Hepatocyte (in vitro differentiated cells): ENCODE measurements at regions not wholly inside any gene's neighbourhood (a gene's known extent, or its start where the extent isn't known, plus 50 kb on each side); places are given as distances from the start of the nearest gene placed in this dataset.

Source experiments
- DNase-seq: peaks from one replicate; pipeline ENCODE4 v3.0.0-alpha.2; 2016; ENCODE audit warnings: low spot score
- H2AFZ ChIP-seq: fragments of 200-600 bp; sonication (generic); 2 replicates; pipeline ENCODE4 v1.6.0; 2016; ENCODE audit warnings: antibody characterized with exemption, mild to moderate bottlenecking
- H3K27ac ChIP-seq: fragments of 200-600 bp; sonication (generic); 2 replicates; pipeline ENCODE4 v1.5.1; 2016; ENCODE audit warnings: mild to moderate bottlenecking
- H3K27me3 ChIP-seq: fragments of 200-600 bp; sonication (generic); 2 replicates; pipeline ENCODE4 v1.6.1; 2016
- H3K36me3 ChIP-seq: fragments of 200-600 bp; sonication (generic); replicated peaks from 2 replicates; pipeline ENCODE4 v1.5.1; 2016; ENCODE audit warnings: low read depth; ENCODE audit not compliant: insufficient read depth
- H3K4me1 ChIP-seq: fragments of 200-600 bp; sonication (generic); 2 replicates; pipeline ENCODE4 v1.5.1; 2016; ENCODE audit warnings: mild to moderate bottlenecking, moderate library complexity; ENCODE audit not compliant: insufficient read depth
- H3K4me2 ChIP-seq: fragments of 200-600 bp; sonication (generic); 2 replicates; pipeline ENCODE4 v1.6.0; 2016
- H3K4me3 ChIP-seq: fragments of 200-600 bp; sonication (generic); 2 replicates; pipeline ENCODE4 v1.5.1; 2016; ENCODE audit warnings: mild to moderate bottlenecking
- H3K79me2 ChIP-seq: fragments of 200-600 bp; sonication (generic); 2 replicates; pipeline ENCODE4 v1.6.0; 2017; ENCODE audit warnings: mild to moderate bottlenecking
- H3K9me2 ChIP-seq: fragments of 200-600 bp; sonication (generic); replicated peaks from 2 replicates; pipeline ENCODE4 v1.6.0; 2017; ENCODE audit warnings: mild to moderate bottlenecking; ENCODE audit not compliant: insufficient read depth
- H3K9me3 ChIP-seq: fragments of 200-600 bp; sonication (generic); 2 replicates; pipeline ENCODE4 v1.5.1; 2016; ENCODE audit warnings: low read depth, mild to moderate bottlenecking
- H4K20me1 ChIP-seq: fragments of 200-600 bp; sonication (generic); 2 replicates; pipeline ENCODE4 v1.6.0; 2016; ENCODE audit warnings: mild to moderate bottlenecking; ENCODE audit not compliant: insufficient read depth, poor library complexity, severe bottlenecking
- EZH2 ChIP-seq: fragments of 200-600 bp; sonication (generic); IDR thresholded peaks from 2 replicates; pipeline ENCODE4 v1.6.1; 2016; ENCODE audit warnings: antibody characterized with exemption, mild to moderate bottlenecking, borderline replicate concordance
- EZH2phosphoT487 ChIP-seq: fragments of 200-600 bp; sonication (generic); IDR thresholded peaks from one replicate; pipeline ENCODE4 v1.6.1; 2018; ENCODE audit warnings: antibody characterized with exemption, mild to moderate bottlenecking, low read depth, moderate library complexity; ENCODE audit not compliant: unreplicated experiment, severe bottlenecking
- WGBS: methylation state at CpG from one replicate; pipeline ENCODE4 v1.1.6; 2016; ENCODE audit warnings: low lambda C conversion rate; ENCODE audit errors: missing lambda C conversion rate; 5-methylcytosine and 5-hydroxymethylcytosine counted together
- TF ChIP-seq, protein P1 (sequence below): fragments of 200-600 bp; sonication (generic); IDR thresholded peaks from 2 replicates; pipeline ENCODE4 v1.5.1; 2016; ENCODE audit warnings: antibody characterized with exemption, mild to moderate bottlenecking; ENCODE audit not compliant: poor library complexity

DNA sequence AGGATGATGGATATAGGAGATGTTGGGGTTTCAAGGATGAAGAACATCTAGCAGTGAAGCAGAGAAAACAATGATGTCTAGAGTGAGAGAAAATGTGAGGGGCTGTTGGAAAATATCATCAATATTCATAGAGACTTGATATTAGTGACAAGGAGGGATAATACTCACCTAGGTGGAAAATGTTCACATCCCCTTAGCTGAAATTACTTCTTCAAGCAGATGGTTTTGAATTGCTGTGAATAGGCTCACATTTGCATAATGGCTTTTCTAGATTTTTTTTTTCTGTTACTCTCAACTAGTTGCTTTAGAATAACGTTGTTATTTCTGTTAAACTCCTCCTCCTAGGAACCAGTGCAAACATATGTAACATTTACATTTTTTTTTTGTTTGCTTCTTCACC, 61.6 kb upstream of the MAP1B start:
- Histone ChIP-seq H3K27me3 (no peaks in the 10 kb centered on the region), H3K9me3 (no peaks in the 10 kb centered on the region), H3K9me2 (no peaks in the 10 kb centered on the region), H3K36me3 (no peaks in the 10 kb centered on the region), H3K4me1 (no peaks in the 10 kb centered on the region), H3K79me2 (no peaks in the 10 kb centered on the region), H4K20me1 (no peaks in the 10 kb centered on the region), H3K27ac (no peak overlapping the region), H2AFZ (no peak overlapping the region), H3K4me2 (no peak overlapping the region), H3K4me3 (no peak overlapping the region)
- WGBS, result 70% methylated on average over 1 of the region's 1 CpG
- DNase-seq, result no peak
- TF ChIP-seq EZH2phosphoT487 (no peak), EZH2 (no peak)
- TF ChIP-seq, protein P1, sequence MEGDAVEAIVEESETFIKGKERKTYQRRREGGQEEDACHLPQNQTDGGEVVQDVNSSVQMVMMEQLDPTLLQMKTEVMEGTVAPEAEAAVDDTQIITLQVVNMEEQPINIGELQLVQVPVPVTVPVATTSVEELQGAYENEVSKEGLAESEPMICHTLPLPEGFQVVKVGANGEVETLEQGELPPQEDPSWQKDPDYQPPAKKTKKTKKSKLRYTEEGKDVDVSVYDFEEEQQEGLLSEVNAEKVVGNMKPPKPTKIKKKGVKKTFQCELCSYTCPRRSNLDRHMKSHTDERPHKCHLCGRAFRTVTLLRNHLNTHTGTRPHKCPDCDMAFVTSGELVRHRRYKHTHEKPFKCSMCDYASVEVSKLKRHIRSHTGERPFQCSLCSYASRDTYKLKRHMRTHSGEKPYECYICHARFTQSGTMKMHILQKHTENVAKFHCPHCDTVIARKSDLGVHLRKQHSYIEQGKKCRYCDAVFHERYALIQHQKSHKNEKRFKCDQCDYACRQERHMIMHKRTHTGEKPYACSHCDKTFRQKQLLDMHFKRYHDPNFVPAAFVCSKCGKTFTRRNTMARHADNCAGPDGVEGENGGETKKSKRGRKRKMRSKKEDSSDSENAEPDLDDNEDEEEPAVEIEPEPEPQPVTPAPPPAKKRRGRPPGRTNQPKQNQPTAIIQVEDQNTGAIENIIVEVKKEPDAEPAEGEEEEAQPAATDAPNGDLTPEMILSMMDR, result no peak

GRCh38 chr5:72046106-72046505, 61.2 kb upstream of the MAP1B start:
- Histone ChIP-seq H4K20me1 (no peaks in the 10 kb centered on the region), H3K27me3 (no peaks in the 10 kb centered on the region), H3K36me3 (no peaks in the 10 kb centered on the region), H2AFZ (no peak overlapping the region), H3K4me3 (no peak overlapping the region), H3K4me1 (no peaks in the 10 kb centered on the region), H3K9me2 (no peaks in the 10 kb centered on the region), H3K27ac (no peak overlapping the region), H3K4me2 (no peak overlapping the region), H3K79me2 (no peaks in the 10 kb centered on the region), H3K9me3 (no peaks in the 10 kb centered on the region)
- WGBS, result 76% methylated on average over 1 of the region's 1 CpG
- no peak for DNase-seq
- TF ChIP-seq EZH2, result no peak
- TF ChIP-seq, protein P1, result no peak

DNA sequence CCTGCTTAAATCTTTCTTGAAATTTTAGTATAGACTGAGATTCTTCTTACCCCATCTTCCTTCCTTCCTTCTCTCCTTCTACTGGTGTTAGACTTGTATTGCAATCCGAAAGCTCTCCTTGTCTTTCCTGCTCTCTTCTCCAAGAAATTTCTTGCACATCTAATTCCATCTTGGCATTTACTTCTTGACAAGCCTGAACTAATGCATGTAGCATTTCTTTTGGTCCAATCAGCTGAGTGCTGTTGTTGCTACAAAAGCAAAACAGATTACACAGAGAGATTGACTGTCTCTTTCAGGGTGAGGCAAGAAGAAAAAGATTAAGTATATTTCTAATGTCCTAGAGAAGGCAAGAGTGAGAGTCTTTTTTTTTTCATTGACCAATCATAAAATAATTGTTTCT, 51.6 kb upstream of the MAP1B start:
- Histone ChIP-seq H3K27ac (no peak overlapping the region), H3K4me2 (no peak overlapping the region), H3K4me3 (no peak overlapping the region), H3K9me3 (no peaks in the 10 kb centered on the region), H3K4me1 (no peaks in the 10 kb centered on the region), H3K79me2 (no peaks in the 10 kb centered on the region), H2AFZ (no peak overlapping the region), H3K27me3 (peaks cover 23% of the 10 kb centered on the region), H3K9me2 (no peaks in the 10 kb centered on the region), H3K36me3 (no peaks in the 10 kb centered on the region), H4K20me1 (no peaks in the 10 kb centered on the region)
- no peak for DNase-seq
- TF ChIP-seq, protein P1, result no peak
- 90% methylated on average over 1 of the region's 1 CpG for WGBS
